Ovary (tissue), 7 donors: ENCODE measurements at regions not wholly inside any gene's neighbourhood (a gene's known extent, or its start where the extent isn't known, plus 50 kb on each side); places are given as distances from the start of the nearest gene placed in this dataset.

Experiments used
- DNase-seq, 5 donors: peaks; one replicate each; pipeline ENCODE4 v3.0.0-alpha.2; 2019 to 2020
- H3K27ac ChIP-seq, 2 donors: fragments of 200-600 bp; one replicate each; pipeline versions ENCODE4 v1.5.1 to v1.8.0; 2019 to 2022
- H3K27me3 ChIP-seq: fragments of 200-600 bp; one replicate; pipeline ENCODE4 v1.8.0; 2022
- H3K36me3 ChIP-seq: fragments of 200-600 bp; sonication (generic); one replicate; pipeline ENCODE4 v1.5.1; 2019
- H3K4me1 ChIP-seq: one replicate; pipeline ENCODE4 v1.8.1; 2013; ENCODE audit warnings: mild to moderate bottlenecking, moderate library complexity; ENCODE audit not compliant: insufficient read depth
- H3K4me3 ChIP-seq: fragments of 200-600 bp; sonication (generic); one replicate; pipeline ENCODE4 v1.5.1; 2017
- H3K9me3 ChIP-seq, 2 donors: fragments of 200-600 bp in 1 of 2; sonication (generic) in 1 of 2; one replicate each; pipeline versions ENCODE4 v1.5.1 to v1.8.1; 2013 to 2019; ENCODE audit warnings: mild to moderate bottlenecking in 1 of 2, moderate library complexity in 1 of 2
- EP300 ChIP-seq: sonication (generic); formaldehyde crosslinking; IDR thresholded peaks from one replicate; pipeline ENCODE4 v1.6.1; 2017; ENCODE audit warnings: antibody characterized with exemption
- POLR2A ChIP-seq: fragments of 450-650 bp; IDR thresholded peaks from one replicate; pipeline ENCODE4 v1.6.1; 2017; ENCODE audit warnings: antibody characterized with exemption, mild to moderate bottlenecking, moderate library complexity
- WGBS, 3 donors: extraction: QIAGEN DNeasy Blood & Tissue Kit in 1 of 3; methylation state at CpG; one replicate each; pipeline versions ENCODE4 v1.1.5 to v1.1.7; 2013 to 2017; 5-methylcytosine and 5-hydroxymethylcytosine counted together
- intact Hi-C, 4 donors: fragments of 100-400 bp; cut with DNase I; formaldehyde crosslinking; loops; one replicate each; pipeline versions ENCODE4 v1.11.0 to v1.15.1; 2022 to 2023
- TF ChIP-seq, protein P1 (sequence below), 3 donors: fragments of 450-650 bp in 2 of 3; fragments of 200-600 bp in 1 of 3; IDR thresholded peaks; one replicate each; pipeline versions ENCODE4 v1.5.1 to v1.8.0; 2016 to 2022; ENCODE audit warnings: antibody characterized with exemption in 3 of 3, mild to moderate bottlenecking in 1 of 3
- donor health status: DM: no; HTN: no; CAD: no; lungs with moderate emphysema.
- donor health status: DM: no; HTN: no; CAD: no.
- donor health status: Bipolar disorder and iron deficiency.
- donor health status: DM: no; HTN: no; CAD: no.
- donor health status: DM: yes; HTN: yes; CAD: no.

DNA sequence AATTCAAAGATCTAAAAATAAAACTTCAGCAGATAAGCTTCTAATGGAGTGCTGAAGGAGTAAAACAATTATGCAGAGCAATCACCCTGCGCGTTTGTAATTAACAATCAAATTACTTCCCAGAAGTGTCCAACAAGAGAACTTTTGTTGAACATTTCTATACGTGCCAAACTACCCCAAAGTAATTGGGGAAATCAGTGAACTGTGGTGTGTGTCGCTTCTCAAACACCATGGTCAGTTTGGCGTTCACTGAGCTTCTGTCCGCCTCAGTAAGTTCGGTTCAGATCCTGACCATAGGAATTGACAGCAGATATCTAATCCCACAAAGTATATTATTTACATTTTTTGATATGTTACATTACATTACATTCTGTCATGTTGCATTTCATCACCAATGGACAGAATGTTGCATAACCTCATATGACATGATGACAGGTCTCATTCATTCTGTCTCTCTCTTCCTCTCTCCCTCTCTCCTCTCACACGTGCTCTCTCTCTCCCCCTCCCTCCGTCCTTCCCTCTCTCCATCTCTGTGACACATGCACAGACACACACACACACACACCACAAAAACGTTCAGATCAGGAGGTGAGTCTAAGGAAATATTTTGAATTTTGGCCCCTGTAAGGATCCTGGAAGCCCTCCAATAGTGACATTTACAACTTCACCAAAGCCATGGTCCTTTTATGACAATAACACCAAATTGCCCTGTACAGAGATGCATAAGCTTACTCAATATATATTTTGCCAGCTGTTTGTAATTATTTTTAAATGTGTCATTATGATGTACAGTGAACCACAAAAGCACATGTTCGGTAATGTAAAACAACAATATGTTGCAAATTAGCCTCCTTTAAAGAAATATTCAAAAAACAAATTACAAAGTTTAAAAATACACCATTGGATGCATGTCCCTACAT, 269.2 kb downstream of the FIGN start:
- intact Hi-C loops, result no loop called here
- Histone ChIP-seq H3K4me1 (no peaks in the 10 kb centered on the region), H3K27me3 (no peaks in the 10 kb centered on the region), H3K27ac (no peak overlapping the region), H3K4me3 (no peak overlapping the region), H3K36me3 (no peaks in the 10 kb centered on the region), H3K9me3 (no peaks in the 10 kb centered on the region)
- WGBS, 3 donors, result 73 to 80% (median 77%) methylated on average over 11 of the region's 11 CpGs
- no peak for TF ChIP-seq EP300
- TF ChIP-seq, protein P1, sequence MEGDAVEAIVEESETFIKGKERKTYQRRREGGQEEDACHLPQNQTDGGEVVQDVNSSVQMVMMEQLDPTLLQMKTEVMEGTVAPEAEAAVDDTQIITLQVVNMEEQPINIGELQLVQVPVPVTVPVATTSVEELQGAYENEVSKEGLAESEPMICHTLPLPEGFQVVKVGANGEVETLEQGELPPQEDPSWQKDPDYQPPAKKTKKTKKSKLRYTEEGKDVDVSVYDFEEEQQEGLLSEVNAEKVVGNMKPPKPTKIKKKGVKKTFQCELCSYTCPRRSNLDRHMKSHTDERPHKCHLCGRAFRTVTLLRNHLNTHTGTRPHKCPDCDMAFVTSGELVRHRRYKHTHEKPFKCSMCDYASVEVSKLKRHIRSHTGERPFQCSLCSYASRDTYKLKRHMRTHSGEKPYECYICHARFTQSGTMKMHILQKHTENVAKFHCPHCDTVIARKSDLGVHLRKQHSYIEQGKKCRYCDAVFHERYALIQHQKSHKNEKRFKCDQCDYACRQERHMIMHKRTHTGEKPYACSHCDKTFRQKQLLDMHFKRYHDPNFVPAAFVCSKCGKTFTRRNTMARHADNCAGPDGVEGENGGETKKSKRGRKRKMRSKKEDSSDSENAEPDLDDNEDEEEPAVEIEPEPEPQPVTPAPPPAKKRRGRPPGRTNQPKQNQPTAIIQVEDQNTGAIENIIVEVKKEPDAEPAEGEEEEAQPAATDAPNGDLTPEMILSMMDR (IDR thresholded peaks at IDR 0.05), result no peak
- no peak for TF ChIP-seq POLR2A
- no peak for DNase-seq

DNA sequence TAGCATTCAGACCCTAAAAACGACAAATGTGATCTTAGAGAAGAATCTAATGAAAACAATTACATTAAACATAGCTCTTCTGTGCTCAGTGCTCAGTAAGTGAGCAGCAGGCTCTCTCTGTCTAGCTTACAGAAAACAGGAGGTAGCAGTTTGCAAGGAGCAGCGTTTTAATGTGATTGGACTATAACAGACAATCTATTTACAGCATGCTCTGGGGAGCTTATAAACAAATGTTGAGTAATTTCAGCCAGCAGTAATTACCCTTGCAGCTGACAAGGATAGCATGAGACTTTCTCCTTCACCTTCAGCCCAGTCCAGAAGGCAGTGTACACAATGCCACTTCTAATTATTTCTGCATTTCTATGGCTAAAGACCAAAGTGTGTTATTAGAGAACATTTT, 270.4 kb downstream of the FIGN start:
- H3K36me3 ChIP-seq, result no peaks in the 10 kb centered on the region
- 4 to 10% (median 7%) methylated on average over 2 of the region's 2 CpGs for WGBS, 3 donors
- no peak overlapping the region for H3K4me3 ChIP-seq
- H3K4me1 ChIP-seq, result no peaks in the 10 kb centered on the region
- DNase-seq, result no peak
- H3K9me3 ChIP-seq, result no peaks in the 10 kb centered on the region
- no peaks in the 10 kb centered on the region for H3K27me3 ChIP-seq
- intact Hi-C loops, result no loop called here
- H3K27ac ChIP-seq, result no peak overlapping the region
- TF ChIP-seq, protein P1 (IDR thresholded peaks at IDR 0.05), result no peak
- TF ChIP-seq POLR2A (no peak), EP300 (no peak)

DNA sequence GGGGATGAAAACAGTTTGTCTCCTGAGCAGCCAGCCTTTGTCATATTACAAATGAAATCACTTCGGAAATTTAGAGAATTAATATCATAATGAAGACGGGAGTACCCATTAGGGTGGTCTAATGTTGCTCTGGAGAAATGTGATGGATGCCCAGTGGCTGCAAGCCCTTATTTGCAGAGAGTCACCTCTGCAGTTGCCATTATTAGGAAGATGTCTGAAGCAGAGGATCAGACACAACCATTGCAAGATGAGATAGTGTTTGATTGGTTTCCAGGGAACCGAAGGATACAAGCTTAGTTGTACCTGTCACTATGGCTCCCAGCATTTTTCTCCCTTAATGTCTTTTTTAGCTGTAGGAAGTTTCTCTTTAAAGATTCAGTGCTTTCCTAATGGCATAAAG, 272.4 kb downstream of the FIGN start:
- H3K36me3 ChIP-seq, result no peaks in the 10 kb centered on the region
- no peak for DNase-seq
- no peaks in the 10 kb centered on the region for H3K4me1 ChIP-seq
- H3K9me3 ChIP-seq, result no peaks in the 10 kb centered on the region
- no peak overlapping the region for H3K4me3 ChIP-seq
- intact Hi-C loops, result no loop called here
- TF ChIP-seq, protein P1 (IDR thresholded peaks at IDR 0.05), result no peak
- TF ChIP-seq POLR2A, result no peak
- TF ChIP-seq EP300, result no peak
- no peak overlapping the region for H3K27ac ChIP-seq
- 90 to 94% (median 92%) methylated on average over 3 of the region's 3 CpGs for WGBS, 3 donors
- H3K27me3 ChIP-seq, result no peaks in the 10 kb centered on the region

DNA sequence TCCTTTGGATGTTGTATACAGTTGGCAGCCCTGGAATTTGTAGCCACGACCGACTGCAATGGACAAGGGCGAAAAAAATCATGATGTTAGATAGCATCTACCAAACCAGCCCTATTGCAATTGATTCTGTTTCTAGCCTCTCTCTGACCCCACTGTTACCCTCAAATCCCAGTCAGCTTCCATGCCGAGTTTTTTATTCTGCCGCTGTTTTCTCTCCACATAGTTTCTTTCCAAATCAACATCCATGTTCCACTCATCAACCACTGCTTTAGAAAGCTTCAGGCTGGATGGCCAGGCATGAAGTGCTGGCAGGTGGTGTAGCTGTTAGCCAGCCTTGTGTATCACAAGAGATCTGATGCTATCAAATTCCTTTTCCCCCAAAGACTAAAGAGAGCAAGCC, 272.8 kb downstream of the FIGN start:
- 94 to 97% (median 94%) methylated on average over 5 of the region's 5 CpGs for WGBS, 3 donors
- intact Hi-C loops, result no loop called here
- TF ChIP-seq EP300 (no peak), POLR2A (no peak)
- TF ChIP-seq, protein P1 (IDR thresholded peaks at IDR 0.05), result no peak
- no peaks in the 10 kb centered on the region for H3K36me3 ChIP-seq
- no peaks in the 10 kb centered on the region for H3K27me3 ChIP-seq
- no peaks in the 10 kb centered on the region for H3K4me1 ChIP-seq
- no peak overlapping the region for H3K4me3 ChIP-seq
- no peak for DNase-seq
- no peaks in the 10 kb centered on the region for H3K9me3 ChIP-seq
- no peak overlapping the region for H3K27ac ChIP-seq
